ENCODE measurements at regions not wholly inside any gene's neighbourhood (a gene's known extent, or its start where the extent isn't known, plus 50 kb on each side); places are given as distances from the start of the nearest gene placed in this dataset.
"Not testable (repeated sequence)": the region's sequence is repeated elsewhere in the genome, so short reads cannot be mapped to it uniquely, and the experiment has no call there.

- no peak for DNase-seq
Measured at GRCh38 chr17:55911186-55911585, 160.3 kb downstream of the PCTP start.

DNA sequence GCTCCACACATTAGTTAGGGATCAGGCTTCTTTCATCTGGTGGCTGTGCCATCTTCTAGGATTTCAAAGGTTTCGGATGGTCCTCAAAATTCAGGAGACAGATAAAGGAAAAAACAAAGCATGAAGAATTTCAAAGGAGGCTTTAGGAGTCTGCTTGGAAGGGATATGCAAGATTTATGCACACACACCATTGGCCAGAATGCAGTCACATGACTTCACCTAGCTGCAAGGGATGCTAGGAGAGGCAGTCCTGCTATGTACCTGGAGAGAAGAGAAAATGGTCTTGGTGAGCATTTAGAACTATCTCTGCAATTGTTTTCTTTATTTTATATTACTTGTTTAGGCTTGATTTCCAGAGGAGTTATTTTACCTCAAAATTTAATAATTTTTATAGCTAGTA lies 174.6 kb downstream of the PCTP start:
- DNase-seq = no peak

- no peak for DNase-seq
Measured at GRCh38 chr17:55926276-55926990, 175.6 kb downstream of the PCTP start.

DNA sequence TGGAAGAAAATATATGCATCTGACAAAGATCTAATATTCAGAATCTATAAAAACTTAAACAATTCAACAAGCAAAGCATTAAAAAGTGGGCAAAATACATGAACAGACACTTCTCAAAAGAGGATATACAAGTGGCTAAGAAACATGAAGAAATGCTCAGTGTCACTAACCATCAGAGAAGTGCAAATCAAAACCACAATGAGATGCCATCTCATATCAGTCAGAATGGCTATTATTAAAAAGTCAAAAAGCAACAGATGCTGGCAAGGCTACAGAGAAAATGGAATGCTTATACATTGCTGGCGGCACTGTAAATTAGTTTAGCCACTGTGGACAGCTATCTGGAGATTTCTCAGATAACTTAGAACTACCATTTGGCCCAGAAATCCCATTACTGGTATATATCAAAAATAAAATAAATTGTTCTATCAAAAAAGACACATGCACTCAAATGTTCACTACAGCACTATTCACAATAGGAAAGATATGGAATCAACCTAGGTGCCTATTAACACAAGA lies 179.5 kb downstream of the PCTP start:
- DNase-seq = no peak

DNA sequence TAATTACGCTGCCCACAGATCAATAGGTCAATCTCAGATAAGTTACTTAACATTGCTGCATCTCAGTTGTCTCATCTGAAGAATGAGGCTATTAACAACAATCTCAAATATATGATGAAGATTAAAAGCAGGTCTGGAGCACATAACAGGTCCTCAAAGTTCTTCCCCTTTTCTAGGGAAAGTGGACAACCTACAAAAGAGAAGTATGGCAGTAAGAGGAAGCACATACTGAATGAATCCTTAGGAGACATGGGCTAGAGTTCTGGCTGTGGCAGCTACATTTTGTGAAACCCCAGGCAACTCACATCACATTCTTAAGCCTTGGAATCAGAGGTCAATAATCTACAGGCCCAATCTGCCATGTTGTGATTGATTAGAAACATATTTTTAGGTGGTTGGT lies 180.6 kb downstream of the PCTP start:
- no peak for DNase-seq

DNA sequence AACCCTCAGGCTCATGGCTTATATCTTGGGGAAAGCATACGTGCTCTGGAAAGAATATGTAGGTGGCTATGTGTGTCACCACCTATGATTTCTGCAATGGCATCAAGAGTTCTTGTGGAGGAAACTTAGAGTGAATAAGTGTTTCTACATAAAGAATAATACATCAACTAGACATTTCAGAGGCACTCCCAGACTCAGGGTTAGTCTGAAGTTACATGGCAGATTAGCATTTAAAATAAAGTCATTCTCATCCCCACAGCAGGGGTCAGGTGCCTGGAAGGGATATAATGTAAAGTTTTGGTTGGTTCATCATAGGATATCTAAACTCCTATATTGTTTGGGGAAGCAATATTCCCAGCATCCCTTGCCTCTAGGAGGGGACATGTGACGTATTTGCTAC lies 182.1 kb downstream of the PCTP start:
- no peak for DNase-seq

DNA sequence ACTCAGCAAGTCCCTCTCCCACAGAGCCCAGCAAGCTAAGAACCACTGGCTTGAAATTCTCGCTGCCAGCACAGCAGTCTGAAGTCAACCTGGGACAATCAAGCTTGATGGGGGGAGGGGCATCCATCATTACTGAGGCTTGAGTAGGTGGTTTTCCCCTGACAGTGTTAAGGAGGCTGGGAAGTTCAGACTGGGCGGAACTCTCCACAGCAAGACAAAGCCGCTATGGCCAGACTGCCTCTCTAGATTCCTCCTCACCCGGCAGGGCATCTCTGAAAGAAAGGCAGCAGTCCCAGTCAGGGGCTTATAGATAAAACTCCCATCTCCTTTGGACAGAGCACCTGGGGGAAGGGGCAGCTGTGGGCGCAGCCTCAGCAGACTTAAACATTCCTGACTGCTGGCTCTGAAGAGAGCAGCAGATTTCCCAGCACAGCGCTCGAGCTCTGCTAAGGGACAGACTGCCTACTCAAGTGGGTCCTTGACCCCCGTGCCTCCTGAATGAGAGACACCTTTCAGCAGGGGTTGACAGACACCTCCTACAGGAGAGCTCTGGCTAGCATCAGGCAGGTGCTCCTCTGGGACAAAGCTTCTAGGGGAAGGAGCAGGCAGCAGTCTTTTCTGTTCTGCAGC lies 188.4 kb downstream of the PCTP start:
- DNase-seq = not testable (repeated sequence)

DNA sequence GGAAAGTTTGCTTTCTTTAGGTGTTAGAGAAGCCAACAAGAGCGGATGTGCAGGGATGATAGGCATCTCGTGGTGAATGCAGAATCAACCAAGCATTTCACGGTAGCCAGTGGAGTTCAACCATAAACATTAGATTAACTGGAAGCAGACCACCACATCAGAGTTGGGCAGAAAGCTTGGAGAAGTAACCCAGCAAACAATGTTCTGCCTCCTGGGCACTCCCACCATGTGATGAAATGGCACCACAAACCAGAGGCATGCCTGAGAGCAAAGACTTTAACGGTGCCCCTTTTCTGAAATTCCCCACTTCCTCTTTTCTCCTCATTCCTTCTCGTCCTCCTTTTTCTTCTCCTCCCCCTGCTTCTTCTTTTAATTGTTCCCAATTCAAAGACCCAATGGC lies 193.5 kb upstream of the ANKFN1 start:
- no peak for DNase-seq

GRCh38 chr17:55961386-55961785 lies 191.9 kb upstream of the ANKFN1 start:
- no peak for DNase-seq

DNA sequence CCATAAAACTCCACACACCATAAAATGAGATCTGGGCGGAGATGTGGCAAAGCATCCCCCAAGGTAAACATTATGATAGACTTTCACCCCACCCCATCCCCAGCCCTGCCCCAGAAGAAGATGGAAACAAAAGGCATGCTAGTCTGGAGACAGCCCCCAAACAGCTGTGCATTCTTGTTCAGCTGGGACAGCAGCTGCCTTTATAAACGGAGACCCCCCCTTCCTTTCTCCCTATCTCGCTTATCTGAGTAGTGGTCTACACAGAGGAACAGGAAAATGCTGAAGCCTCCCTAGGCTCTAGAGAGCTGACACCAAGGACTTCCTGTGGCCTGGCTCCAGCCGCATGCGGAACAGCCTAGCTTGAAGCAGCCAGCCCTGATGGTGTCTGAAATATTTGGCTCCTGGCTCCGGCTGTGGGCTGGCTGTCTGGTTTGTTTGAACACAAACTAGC lies 190.3 kb upstream of the ANKFN1 start:
- DNase-seq = no peak

DNA sequence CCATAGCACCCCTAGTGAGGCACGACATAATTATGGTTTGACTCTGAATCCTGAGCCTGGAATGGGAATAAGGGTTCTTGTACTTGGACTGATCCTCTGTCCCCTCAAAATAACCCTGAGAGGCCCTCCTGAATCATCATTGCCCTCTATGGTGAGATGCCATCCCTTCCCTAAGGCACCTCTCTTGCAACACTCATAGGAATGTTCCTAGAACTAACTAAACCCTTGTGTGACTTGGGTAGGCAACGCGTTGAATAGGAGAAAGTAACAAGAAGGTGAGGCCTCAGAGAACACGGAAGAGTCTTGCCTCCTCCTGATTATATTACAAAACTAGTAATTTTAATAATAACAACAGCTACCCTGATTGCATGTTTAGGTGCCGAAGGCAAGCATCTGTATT lies 189.1 kb upstream of the ANKFN1 start:
- no peak for DNase-seq

GRCh38 chr17:55965051-55965450 lies 188.2 kb upstream of the ANKFN1 start:
- DNase-seq = no peak

GRCh38 chr17:55969562-55970324 lies 183.5 kb upstream of the ANKFN1 start:
- no peak for DNase-seq

DNA sequence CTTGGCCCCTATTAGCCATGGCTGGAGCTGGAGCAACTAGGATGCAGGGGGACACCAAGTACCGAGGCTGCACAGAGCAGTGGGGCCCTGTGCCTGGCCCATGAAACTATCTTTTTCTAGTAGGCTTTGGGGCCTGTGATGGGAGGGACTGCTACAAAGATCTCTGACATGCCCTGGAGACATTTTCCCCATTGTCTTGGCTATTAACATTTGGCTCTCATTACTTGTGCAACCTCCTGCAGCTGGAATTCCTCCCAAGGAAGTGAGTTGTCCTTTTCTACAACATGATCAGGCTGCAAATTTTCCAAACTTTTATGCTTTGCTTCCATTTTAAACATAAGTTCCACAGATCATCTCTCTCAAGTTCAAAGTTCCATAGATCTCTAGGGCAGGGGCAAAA lies 174.7 kb upstream of the ANKFN1 start:
- no peak for DNase-seq

GRCh38 chr17:55983096-55983495 lies 170.2 kb upstream of the ANKFN1 start:
- DNase-seq = no peak

DNA sequence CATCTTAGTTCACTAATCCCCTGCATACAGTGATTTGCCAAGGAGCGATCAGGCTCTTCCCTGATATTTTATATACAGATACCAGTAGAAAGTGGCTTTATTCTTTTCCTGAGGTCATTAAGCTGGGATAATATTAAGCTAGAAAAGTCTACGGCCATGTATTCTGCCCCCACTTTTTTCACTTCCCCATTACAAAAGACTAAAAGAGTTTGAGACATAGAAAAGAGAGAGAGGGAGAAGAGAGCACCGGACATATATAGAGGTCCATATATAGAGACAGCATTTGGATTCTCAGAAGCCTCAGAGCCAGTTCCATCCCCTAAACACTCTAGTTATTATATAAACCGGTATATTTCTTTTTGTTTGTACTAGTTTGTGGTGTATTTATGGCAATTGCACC lies 166.5 kb upstream of the ANKFN1 start:
- DNase-seq = no peak

DNA sequence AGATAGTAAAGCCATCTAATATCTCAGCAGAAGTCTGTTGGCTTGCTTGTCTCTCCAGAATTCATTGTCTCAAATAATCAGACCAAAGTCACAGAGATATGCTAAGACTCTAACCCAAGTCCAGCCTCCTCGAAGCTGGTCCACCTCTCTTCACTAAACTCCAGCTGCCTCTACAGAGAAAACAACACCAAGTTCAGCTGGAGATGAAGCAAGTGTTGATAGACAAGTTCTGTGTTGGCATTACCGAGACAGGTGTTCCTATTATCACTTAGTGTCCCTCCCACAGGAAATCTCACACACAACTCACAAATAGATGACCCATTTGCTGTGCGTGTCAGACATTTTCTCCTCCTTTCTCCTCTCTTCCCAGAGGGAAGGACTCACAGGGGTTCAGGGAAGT lies 164.4 kb upstream of the ANKFN1 start:
- DNase-seq = no peak

GRCh38 chr17:55990332-55991006 lies 162.8 kb upstream of the ANKFN1 start:
- no peak for DNase-seq

DNA sequence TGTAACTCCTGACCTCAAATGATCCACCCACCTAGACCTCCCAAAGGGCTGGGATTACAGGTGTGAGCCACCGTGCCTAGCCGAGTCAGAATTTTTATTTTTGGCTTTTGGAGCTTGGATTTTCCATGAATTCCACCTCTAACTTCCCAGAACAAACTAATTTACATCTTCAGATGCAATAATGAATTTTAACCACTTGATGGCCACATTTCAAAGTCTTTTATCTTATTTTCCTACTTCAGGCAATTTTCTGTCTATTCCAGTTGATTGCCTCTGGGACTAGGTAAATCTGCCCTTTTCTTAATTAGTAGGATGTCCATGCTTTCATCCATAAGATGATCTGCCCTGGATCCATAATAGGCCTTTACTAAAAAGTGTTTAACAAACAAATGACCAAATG lies 156.4 kb upstream of the ANKFN1 start:
- no peak for DNase-seq

DNA sequence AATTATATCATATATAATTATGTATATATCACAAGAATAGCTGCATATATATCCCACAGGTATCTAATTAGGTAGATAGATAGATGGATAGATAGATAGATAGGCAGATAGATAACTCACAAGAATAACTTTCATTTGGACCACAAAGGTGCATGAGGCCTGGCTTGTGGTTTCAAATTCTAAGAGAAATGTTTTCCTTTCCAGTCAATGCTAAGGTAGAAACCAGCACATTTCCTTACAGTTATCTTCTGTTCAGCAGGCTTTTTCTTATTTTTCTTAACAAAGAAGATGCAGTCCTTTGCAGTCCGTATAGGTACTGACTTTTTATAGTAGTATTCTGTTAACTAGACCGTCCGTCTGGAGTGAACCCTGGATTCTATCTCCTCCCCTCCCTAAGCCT lies 152.9 kb upstream of the ANKFN1 start:
- no peak for DNase-seq

GRCh38 chr17:56002656-56003055 lies 150.6 kb upstream of the ANKFN1 start:
- DNase-seq = not testable (repeated sequence)

GRCh38 chr17:56009795-56010651 lies 143.3 kb upstream of the ANKFN1 start:
- no peak for DNase-seq
